Inferior parietal cortex (tissue), 1 donor: ENCODE measurements at regions not wholly inside any gene's neighbourhood (a gene's known extent, or its start where the extent isn't known, plus 50 kb on each side); places are given as distances from the start of the nearest gene placed in this dataset.

Experiments
- DNase-seq: peaks from one replicate; pipeline ENCODE4 v3.0.0-alpha.2; 2016; ENCODE audit errors: extremely low spot score

DNA sequence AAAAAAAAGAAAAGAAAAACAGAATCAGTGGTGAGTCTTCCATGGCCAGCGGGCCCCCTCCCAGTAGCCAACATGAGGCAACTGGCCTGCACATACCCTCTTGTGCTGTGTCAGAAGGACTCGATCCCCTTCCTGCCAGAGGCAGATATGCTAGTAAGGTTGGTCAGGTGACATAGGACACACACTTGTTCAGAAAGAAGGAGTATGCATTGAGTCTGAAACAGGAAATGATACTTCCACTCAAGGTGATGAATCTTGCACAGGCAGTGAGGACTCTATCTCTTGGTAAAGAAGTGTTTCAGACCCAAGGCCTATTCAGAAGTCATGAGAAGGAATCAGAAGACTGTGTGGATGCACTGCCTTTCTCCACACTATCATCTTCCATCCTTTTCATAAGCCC is 269.7 kb upstream of the FAR2 start:
- DNase-seq: no peak

DNA sequence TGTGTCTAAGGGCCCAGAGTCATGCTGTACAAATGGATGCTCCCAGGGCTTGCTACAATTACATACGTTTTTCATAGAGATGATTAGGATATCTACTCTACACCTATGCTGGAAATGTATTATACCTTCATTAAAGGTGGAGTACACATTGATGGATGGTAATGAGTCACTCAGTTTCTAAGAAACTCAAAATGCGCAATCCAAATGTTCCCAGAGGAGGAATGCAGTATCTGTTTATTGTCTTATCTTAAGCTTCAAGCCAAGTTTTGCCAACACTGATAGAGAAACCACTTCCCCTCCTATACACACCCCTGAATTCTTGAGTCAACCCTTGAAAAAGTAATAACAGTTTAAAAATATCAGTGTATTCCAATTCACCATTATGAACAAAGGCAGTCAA is 266.6 kb upstream of the FAR2 start:
- DNase-seq: no peak

DNA sequence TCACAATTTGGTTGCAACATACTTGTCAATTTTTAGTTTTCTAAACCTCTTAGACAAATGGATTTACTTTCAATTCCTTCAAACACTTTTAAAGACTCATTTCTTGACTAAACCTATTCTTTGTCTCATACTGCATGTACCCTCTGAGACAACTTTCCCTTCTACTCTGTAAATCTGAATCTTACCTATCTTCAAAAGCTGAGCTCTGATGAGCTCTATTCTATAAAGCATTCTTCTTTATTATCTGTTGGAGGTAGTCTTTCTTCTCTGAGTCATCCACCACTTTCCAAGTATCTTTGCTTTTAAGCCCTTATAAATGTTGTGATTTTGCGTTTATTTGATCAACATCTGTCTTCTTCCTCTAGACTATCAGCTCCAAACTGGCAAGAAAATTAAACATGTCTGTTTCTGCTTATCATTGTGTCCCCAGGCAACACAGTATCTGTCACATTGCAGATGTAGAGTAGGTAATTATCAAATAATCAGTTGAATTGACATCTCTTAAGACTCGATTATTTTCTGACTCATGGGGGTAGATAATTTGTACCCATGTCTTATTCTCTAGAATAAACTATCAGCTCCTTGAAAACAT is 265.6 kb upstream of the FAR2 start:
- DNase-seq: no peak

DNA sequence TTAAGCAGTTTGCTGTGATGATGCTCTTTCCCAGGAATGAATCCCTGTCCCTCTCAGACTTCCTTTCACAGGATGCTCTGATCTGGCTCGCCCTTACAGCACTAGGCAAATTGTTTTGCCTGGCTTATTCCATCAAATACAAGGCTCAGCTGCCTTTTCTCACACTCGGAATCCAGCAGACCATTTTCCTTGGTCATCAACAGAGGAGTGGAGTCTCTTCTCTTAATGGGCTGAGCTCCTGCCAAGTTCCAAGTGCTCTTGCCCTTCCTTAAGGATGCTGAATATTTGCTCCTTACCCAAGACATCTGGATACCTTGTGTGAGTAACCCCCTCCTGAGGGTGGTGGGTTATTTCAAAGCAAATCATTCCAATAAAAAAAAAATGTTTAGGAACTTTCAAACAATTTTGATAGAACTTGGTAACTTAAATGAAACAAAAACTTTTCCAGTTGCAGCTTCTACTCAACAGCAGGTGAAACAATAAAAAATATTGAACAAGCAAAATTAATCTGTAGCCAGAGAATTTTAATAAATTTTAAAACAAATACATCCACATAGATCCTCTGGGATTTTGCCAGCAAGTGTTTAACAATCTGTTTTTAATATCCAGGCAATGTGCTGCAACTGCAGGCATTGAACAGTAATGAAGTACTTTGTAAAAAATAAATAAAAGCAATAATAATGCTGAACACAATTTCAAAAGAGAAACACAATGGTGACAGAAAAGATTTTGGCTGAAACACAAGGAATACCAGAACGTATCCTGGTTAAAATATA is 264.0 kb upstream of the FAR2 start:
- DNase-seq: no peak

DNA sequence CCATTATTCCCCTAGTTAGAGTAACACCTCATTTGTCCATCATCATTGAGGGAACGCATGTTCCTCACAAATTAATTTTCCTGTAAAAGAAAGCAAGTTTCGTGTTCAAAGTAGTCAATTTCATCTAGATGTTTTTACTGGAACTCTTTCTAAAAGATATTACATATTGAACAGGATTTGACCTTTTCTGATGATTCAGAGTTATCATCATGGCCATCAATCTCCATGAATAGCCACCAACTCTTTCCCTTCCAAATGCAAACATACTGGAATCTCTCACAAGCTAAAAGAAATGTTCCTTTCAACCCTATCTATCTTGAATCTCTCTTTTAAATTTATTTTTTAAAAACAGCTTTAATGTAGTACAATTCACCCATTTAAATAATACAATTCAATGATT is 263.1 kb upstream of the FAR2 start:
- no peak for DNase-seq

DNA sequence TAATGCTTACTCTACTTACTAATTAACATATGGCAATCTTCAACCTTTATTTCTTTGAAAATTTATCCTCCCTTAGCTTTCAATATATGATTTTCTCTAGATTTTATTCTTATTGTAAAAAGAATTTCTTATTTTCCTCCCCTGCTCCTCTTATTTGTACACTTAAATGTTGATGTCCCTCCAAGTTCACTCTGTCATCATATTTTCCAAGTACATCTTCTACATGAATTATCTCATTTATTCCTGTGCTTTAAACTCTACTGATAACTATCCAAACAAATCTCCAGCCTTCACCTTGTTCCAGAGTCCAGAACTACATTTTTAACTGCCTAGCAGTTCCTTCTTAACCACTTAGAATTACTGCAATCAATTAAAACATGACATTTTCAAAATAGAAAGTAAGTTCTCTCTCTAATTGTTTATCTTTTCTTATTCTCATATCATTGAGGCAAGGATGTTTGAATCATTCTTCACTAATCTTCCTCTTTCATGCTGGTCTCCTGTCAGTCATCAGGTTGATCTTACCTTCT is 261.6 kb upstream of the FAR2 start:
- DNase-seq: no peak

DNA sequence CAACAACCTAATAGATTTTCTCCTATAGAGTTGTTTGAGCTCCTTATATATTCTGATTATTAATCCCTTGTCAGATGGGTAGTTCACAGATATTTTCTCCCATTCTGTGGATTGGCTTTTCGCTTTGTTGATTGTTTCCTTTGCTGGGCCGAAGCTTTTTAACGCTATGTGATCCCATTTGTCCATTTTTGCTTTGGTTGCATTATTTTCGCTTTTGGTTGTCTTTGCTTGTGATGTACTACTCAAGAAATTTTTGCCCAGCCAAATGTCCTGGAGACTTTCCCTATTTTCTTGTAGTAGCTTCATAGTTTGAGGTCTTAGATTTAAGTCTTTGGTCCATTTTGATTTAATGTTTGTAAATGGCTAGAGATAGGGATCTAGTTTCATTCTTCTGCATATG is 258.4 kb upstream of the FAR2 start:
- DNase-seq: no peak

DNA sequence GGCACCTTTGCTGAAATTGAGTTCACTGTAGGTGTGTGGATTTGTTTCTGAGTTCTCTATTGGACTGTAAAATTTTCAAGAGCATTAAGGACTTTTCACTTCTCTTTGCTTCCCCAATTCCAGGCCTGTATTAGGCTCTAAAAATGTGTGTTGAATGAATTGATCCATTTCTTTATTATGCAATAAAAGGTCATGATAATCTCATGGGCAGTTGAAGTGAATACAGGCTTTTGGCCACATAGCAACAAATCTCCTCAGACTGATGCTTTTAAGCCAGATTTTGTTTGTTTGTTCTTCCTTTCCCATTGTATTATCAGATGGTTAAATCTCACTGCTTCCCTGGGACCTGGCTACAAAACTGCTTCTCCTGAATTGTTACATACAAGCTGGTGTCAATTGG is 258.0 kb upstream of the FAR2 start:
- DNase-seq: no peak

DNA sequence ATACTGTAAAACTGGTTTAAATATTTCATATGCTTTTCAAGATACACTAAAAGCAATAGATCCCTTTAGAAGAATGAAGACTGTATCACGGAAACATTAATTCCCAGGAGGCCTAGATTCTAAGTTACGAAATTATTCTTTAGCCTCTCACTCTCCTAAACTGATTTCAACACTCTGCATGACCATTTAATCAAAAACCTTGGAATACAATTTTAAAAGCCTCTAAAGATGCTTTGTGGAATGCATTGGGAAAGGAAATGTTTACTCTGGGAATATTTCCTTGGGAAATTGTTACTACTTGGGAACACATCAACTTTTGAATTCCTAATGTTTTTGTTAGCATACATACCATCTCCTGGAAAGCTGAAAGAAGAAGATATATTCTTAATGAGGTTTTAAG is 255.7 kb upstream of the FAR2 start:
- no peak for DNase-seq

DNA sequence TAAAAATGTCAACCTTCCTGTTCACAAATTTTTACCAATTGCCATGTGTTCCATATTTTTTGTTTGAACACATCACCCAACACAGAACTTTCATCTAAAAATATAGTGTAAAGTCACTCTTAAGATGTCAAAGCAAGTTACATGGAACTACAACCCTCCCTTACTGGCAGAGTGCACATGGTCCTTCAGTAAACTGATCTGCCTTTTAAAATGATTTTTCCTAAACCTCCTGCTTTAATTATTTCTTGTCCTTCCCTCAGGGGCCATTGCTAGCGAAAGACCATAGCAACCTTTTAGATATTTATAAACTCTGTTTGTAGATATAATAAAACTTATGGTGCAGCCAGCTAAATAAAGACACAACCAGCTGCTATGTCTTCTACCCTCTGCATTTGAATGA is 255.2 kb upstream of the FAR2 start:
- no peak for DNase-seq

DNA sequence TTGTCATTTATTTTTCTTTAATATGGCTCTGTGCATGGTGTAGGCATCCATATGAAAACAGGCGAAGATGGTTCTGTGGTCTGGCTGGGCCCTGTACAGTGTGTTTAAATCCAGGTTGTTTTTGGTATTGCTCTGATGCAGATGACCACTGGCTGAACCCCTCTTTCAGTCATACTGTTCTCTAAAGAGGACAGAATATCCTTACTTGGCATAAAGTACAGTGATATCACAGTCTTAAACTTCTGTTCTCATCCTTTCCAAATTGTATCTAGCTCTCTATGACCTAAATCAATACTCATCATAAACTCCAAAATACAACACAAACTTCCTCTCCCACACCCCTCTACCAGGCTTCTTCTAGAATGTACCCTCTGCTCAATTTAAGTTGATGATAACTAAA is 252.7 kb upstream of the FAR2 start:
- no peak for DNase-seq

DNA sequence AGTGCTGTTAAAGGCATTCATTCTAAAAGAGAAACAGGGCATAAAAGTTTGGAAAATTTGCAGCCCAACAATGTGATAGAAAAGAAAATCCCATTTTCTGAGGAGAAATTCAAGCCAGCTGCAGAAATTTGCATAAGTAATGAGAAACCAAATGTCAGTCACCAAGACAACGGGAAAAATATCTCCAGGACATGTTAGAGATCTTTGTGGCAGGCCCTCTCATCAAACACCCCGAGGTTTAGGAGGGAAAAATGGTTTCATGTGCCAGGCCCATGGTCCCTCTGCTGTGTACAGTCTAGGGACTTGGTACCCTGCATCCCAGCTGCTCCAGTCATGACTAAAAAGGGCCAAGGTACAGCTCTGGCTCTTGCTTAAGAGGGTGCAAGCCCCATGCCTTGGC is 251.0 kb upstream of the FAR2 start:
- DNase-seq: no peak

DNA sequence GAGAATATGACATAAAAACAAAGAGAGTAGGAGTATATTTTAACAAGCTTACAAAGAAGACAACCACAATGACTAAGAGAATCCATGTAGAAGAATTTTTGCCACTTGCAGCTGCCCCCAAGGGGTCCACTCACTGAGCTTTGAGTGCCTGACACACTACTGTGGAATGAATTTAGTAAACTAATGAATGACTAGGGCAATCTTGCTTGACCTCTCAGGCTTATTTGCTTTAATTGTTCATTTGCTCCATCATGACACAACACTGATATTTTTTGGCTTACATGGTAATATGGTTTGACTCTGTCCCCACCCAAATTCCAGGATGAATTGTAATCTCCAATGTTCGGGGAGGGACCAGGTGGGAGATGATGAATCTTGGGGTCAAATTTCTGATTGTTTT is 249.1 kb upstream of the FAR2 start:
- DNase-seq: no peak

DNA sequence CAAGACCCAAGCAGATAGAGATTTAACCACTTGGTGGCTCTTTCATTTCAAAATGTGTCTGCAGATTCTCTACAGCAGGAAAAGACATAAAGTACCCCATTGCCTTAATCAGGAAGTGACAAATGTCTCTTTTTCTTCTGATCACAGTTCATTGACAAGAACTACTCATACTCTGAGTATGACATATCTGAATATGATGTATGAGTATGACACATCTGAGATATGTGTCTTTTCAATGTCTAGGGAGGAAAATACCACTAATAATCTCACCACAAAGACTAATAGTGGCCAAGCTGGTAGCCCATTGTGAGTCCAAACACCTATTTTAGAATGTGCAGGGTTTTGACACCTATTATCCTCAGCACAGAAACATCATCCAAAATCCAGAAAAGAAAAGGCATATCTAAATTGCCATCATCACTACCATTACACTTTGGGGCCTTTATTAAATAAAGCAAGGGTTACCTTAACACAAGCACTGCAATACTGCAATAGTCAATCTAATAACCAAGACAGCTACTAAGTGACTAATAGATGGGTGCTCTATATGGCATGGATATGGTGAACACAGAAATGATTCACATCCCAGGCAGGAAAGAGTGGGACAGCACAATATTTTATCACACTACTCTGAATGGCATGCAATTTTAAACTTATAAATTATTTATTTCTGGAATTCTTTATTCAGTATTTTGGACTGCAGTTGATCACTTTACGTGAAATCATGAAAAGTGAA is 243.7 kb upstream of the FAR2 start:
- no peak for DNase-seq

DNA sequence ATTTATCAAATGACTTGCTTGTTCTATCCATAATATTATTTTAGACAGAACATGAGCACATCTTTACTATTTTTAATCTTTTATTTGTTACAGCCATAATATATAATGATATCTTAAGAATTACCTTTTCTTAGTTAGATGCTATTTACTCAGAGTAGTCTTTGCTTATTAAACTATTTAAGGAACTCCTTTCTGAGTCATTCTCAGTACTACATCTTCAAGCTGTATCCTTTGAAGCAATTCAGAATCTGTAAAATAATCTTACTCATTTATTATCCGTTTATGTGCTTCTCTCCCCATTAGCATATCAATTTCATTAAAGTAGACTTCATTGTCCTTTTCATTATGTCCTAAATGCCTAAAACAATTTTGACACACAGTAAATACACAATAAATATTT is 240.4 kb upstream of the FAR2 start:
- DNase-seq: no peak

DNA sequence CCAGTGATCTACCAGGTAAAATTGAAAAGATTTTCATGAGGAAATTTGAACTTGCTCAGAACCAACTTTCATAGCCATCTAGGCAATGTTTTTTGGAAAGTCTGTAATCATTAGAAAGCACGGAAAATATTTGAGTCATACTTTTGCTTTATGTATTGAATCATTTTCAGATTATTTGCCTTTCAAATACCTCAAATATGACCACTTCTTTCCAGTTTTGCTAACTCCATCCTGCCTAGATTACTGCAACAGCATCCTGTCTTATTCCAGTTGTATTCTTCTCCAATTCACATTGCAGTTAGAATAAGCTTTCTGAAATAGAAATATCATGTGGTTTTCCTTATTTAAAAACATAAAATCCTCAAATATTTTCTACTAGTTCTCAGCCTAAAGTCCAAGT is 239.8 kb upstream of the FAR2 start:
- no peak for DNase-seq

DNA sequence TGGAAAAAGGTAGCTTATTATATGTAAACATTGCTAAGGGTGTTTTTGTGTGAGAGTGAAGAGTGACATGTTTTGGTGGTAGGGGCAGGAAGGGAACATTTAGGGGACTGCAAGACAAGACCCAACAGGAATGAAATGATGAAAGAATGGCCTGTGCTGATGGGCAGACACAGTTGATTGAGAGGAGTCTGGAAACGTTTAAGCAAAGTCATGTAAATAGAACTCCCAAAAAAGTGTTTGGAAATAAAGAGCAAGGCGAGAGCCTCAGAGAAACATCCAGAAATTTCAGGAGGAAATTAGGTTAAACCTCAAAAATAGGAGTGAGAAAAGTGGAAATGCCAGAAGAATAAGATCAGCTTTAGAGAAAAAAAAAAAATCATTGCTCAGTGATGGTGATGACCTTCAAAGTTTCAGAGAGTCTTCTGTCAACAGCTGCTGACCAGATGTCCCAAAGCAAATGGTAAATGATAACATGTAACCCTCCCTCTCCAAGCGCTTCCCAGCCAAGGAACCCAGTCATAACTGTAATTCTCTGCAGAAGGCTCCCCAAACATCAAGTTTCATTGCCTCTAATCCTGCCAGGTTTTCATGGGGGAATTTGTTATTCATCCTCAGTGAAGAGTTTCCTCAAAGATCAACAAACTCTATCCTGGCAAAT is 223.2 kb upstream of the FAR2 start:
- DNase-seq: no peak

DNA sequence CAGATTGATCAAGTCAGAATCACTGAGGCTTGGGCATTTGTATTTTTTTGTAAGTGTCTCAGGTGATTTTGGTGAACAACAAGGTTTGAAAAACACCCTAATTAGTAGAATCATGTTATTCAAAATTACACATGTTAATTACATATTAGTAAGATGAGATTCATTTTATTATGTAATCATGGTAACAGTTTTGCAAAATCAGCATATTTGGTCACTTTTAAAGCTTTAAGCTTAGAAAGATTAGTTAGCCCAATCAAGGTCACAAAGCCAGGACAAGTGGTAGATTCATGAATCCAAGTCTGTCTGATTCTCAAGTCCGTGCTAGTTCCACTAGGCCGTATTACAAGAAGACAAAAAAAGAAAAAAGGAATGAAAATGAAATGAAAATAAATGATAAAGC is 218.4 kb upstream of the FAR2 start:
- no peak for DNase-seq

DNA sequence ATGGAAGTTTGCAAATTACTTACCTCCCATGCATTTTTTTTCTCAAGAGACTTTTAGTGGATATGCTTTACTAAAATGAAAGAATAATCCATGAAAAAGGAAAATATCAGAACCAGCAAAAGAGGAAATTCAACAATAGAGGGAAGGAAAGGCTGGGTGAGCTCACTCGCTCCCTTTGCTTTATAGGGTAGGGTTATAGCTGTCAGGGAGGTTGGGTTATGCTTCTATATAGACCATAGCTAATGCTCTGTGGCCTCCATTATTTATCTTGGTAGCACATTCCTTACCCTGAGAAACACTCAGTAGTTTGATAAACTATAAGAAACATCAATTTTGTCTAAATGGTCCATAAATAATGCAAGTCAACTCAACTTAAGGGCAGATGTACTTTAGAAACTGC is 215.9 kb upstream of the FAR2 start:
- no peak for DNase-seq

DNA sequence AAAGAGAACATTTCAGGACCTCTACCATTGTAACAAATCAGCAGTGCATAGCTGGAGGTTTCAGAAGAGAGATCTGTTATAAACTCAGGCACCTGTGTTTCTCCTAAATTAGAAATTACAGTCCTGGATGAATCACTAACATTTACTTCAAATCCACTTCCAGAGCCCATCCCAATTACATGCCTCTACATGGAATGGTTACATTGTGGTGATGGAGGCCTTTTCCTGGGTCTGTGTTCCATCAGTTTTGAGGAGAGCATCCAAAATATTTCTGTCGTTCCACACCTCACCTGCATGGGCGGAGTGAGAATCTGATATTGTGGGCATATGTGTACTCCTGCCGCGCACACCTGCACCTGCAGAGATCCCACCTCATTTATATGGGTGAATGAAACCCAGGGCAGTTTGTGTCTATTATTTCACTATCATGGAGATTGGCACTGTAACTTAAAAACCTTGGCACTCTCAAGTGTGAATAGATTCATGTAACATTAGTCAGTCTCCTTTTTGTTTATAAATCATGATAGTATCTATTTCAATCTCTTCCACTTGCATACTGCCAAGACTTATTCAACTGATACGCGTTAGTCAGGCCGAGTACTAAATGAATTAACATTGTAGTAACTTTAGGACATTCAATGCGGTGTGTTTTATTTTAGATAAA is 215.1 kb upstream of the FAR2 start:
- no peak for DNase-seq

DNA sequence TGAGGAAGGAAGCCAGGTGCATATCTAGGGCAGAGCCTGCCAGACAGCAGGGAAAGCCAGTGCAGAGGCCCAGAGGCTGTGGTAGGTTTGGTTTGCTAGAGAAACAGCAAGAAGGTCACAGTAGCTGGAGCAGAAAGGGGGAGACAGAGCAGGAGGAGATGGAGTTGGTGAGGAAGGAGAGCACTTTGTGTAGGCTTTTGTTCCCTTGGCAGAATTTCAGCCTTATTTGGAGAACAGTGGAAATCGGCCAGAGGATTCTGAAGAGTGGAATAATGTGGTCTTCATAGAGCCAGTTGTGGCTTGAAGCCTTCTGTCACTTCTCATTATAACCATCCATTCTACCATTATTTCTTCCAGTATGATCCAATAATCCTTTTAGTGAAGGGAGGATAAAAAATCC is 212.9 kb upstream of the FAR2 start:
- DNase-seq: peak; percentile 59

DNA sequence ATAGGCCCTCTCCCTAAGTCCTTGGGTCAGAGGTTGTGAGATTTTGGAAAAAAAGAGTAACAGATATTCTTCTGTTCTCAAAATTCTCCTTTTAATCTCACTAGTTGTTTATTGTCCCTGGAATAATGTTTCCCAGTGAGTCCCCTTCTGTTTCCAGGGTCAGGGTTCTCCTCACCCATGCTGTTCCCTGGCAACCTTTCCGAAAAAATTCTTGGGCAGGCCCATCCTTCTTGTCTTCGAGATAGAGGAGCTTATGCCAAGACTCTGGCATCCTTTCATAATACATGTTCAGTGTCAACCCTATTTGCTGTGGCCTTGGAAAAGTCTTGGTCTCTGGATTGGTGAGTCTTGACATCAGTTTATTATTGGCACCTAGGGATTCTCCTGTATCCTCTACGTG is 212.4 kb upstream of the FAR2 start:
- DNase-seq: no peak
